Glomerular visceral epithelial cell (primary cell): ENCODE measurements at regions not wholly inside any gene's neighbourhood (a gene's known extent, or its start where the extent isn't known, plus 50 kb on each side); places are given as distances from the start of the nearest gene placed in this dataset.

ENCODE experiments used
- DNase-seq: peaks from one replicate; pipeline ENCODE4 v3.0.0-alpha.2; 2016; ENCODE audit errors: extremely low spot score

- DNase-seq = no peak
Observed at GRCh38 chr16:6517020-6517720, 815.5 kb upstream of the RBFOX1 start.

GRCh38 chr16:6512512-6512911 lies 820.1 kb upstream of the RBFOX1 start:
- no peak for DNase-seq

- no peak for DNase-seq
Observed at GRCh38 chr16:6510261-6510660, 822.4 kb upstream of the RBFOX1 start.

GRCh38 chr16:6499413-6499812 lies 833.2 kb upstream of the RBFOX1 start:
- DNase-seq = no peak

GRCh38 chr16:6498858-6499257 lies 833.8 kb upstream of the RBFOX1 start:
- DNase-seq = no peak

- no peak for DNase-seq
Observed at GRCh38 chr16:6496996-6497395, 835.6 kb upstream of the RBFOX1 start.

GRCh38 chr16:6495486-6496210 lies 837.0 kb upstream of the RBFOX1 start:
- no peak for DNase-seq

- DNase-seq = no peak
Observed at GRCh38 chr16:6494716-6495115, 837.9 kb upstream of the RBFOX1 start.

GRCh38 chr16:6493555-6493954 lies 839.1 kb upstream of the RBFOX1 start:
- no peak for DNase-seq

- no peak for DNase-seq
Observed at GRCh38 chr16:6492742-6493141, 839.9 kb upstream of the RBFOX1 start.

- DNase-seq = no peak
Observed at GRCh38 chr16:6484935-6485334, 847.7 kb upstream of the RBFOX1 start.

GRCh38 chr16:6484081-6484480 lies 848.6 kb upstream of the RBFOX1 start:
- DNase-seq = no peak

GRCh38 chr16:6483469-6484033 lies 849.1 kb upstream of the RBFOX1 start:
- no peak for DNase-seq

GRCh38 chr16:6482696-6483468 lies 849.8 kb upstream of the RBFOX1 start:
- DNase-seq = no peak

GRCh38 chr16:6481894-6482293 lies 850.8 kb upstream of the RBFOX1 start:
- no peak for DNase-seq

GRCh38 chr16:6453742-6454141 lies 878.9 kb upstream of the RBFOX1 start:
- no peak for DNase-seq

- no peak for DNase-seq
Observed at GRCh38 chr16:6447021-6447790, 885.4 kb upstream of the RBFOX1 start.

- no peak for DNase-seq
Observed at GRCh38 chr16:6446370-6446769, 886.3 kb upstream of the RBFOX1 start.

- no peak for DNase-seq
Observed at GRCh38 chr16:6439129-6439528, 893.5 kb upstream of the RBFOX1 start.

GRCh38 chr16:6428861-6429260 lies 903.8 kb upstream of the RBFOX1 start:
- DNase-seq = no peak

- no peak for DNase-seq
Observed at GRCh38 chr16:6427621-6428020, 905.0 kb upstream of the RBFOX1 start.

- no peak for DNase-seq
Observed at GRCh38 chr16:6407596-6407995, 925.0 kb upstream of the RBFOX1 start.
